ENCODE measurements at regions not wholly inside any gene's neighbourhood (a gene's known extent, or its start where the extent isn't known, plus 50 kb on each side); places are given as distances from the start of the nearest gene placed in this dataset.

DNA sequence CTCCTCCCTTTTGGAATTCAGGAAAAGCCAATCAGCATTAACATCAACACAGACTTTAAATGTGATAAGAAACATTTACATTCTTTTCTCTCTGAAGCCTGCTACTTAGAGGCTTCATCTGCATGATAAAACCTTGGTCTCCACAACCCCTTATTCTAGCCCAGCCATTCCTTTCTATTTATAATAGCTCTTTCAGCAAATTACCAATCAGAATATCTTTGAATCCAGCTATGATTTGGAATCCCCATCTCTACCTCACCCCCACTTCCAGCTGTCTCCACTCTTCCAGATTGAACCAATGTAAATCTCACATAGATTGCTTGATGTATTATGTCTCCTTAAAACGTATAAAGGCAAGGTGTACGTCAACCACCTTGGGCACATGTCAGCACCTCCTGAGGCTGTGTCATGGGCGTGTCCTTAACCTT, 139.7 kb downstream of the TUSC7 start:
- DNase-seq, result no peak

DNA sequence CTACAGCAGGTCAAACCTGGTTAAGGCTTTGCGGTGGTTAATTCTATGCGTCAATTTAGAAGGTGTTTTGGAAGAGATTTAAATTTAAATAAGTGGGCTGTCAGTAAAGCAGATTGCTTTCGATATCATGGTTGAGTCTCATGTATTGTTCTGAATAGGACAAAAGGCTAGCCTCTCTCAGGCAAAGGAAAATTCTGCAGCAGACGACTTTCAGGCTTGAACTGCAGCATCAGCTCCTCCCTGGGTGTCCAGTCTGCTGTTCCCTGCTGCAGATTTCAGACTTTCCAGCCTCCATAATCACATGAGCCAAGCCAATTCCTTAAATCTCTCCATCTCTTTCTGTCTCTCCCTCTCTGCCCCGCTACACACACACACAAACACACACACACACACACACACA, 143.2 kb downstream of the TUSC7 start:
- no peak for DNase-seq

DNA sequence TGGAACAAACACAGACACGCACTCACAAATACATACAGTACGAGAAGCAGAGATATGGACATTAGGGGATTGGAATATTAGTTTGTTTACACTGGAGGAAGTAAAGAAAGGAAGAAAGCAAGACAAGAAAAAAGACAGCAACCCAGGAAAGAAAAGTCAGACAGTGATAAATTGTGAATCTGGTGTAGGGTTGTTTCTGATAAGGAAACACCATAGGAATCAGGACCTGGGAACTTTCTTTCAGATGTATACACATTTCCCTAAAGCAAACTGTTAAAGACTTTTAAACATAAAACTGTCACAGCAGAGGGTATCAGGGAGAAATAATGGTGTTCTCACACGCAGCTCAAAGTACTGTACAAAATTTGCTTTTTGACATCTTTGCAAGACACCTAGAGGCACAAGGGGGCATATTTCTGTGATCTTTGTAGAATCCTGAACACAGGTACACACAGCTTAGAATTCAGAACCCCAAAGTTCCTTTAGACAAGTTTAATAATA, 153.7 kb downstream of the TUSC7 start:
- no peak for DNase-seq

DNA sequence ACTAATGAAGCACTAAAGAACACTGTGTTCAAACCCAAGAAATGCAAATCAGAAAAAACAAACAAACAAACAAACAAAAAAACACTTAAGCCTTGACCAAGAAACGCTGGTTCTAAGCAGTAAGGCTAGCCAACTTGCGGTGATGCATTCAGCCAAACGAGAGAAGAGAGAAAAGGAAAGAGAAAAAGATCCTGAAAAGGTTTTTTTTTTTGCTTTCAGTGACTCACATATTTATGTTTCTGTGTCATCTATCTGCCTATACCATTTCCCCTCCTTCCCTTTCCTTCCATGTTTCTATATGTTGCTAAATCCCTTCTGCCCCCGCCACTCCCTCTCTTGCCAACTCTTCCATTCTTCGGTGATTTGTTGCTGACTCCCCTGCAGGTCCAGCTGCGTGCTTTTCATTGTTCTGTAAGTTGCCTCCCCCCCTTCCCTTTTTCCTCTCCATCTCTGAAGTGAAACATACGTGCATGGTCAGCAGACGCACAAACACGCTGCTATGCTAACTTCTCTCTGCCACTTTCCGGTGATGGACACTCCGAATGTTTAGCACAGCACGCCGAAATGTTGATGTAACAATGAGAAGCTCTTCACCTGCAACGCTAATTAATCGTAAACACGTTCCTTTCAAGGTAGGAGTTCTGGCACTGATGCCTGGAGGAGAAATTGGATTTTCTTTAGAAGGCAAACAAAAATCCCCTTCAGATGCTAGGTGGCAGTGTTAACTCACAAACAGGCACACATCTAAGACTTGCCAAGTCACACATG, 154.4 kb downstream of the TUSC7 start:
- DNase-seq, result peak; percentile 9

DNA sequence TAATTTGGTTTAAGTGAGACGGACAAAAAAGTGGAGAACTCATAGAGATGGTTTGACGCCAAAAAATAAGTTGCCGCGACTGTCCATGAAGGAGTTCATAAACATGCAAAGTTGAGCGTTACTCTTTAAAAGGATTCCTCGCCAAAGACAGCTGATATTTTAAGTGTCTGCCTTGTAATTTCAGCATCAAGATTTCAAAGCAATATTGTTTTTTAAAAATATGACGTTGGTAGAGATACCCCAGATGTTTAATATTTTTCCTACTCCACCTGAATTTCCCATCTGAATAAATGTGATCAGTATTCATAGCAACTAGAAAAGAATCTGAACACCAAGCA, 155.0 kb downstream of the TUSC7 start:
- no peak for DNase-seq

DNA sequence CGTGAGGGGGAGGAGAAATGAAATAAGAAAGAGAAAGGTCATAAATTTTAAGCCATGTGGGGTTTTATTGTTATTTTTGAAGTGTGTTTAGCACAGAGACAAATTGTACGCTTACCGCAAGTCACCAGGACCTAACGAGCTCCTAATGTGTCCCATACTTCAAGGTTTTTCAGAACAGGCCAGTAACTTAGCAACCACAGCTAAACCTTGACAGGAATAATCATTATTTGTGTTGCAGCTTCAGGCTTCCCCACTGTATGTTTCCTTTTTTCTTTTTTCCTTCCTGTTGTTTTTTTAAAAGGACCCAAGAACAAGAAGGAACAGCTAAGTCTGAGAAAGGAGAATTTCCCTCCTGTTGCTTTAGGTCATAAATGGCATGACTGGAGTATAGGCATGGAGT, 160.8 kb downstream of the TUSC7 start:
- DNase-seq, result no peak

DNA sequence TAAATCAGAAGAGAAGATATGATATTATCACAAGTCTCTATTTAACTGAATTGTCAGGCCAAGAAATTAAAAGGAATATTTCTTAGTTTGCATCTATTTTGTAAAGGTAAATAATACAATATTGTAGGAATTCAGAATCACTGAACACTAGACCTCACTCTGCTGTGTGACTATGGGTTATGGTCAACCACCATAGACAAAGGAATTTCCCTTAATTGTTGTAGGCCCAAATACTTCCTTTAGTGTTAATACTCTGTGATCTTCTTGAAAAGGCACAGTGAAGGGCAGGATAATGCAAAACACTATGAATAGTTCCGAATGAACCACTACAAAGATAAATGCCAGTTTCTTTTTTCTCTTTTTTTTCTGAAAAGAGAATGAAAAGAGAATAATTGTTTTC, 162.3 kb downstream of the TUSC7 start:
- DNase-seq, result no peak

DNA sequence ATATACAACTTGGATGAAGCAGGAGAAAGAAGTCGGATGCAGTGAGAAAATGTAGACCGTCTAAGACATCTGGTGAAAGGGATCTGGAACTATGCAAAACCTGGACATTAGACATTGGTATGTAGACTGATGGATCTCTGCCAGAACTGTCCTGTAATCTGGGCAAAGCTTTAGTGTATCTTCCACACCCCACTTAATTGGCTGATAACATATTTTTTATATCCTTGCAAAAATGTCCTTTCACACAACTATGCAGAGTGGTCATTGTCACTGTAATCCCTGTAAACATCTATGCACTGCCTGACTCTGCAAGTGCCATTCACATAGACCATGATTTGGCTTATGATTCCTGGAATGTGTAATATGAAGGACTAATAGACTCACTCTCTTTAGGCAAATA, 163.1 kb downstream of the TUSC7 start:
- DNase-seq, result no peak

DNA sequence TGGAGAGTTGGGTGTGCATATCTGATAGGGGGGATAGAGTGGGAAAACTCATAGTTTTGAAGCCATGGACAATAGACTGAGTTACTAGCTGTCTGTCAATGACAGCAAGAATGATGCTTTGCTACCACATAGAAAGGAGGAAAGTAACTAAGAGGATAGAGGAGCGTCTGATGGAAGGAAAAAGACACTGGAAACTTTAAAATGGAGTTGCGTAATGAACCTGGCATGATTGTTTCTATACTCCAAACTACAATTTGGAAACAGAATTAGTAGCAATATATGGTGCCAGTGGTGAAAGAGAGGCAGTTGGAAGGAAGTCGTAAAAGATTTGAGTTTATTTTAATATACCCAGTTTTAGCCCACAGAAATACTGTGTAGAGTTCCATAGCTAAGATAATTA, 163.6 kb downstream of the TUSC7 start:
- DNase-seq, result no peak

DNA sequence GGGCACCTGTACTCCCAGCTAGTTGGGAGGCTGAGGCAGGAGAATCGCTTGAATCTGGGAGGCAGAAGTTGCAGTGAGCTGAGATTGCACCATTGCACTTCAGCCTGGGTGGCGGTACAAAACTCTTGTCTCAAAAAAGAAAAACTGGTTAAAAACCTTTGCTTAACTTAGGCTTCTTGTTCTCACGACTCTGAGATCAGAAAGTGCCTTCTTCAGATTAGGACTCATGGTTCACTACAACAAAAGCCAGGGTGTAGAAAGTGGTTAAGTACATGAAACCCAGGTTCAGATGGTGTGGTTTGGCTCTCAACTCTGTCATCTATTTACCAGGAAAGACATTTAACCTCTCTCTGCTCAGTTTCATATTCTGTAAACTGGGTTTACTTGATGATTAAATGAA, 168.4 kb downstream of the TUSC7 start:
- no peak for DNase-seq

DNA sequence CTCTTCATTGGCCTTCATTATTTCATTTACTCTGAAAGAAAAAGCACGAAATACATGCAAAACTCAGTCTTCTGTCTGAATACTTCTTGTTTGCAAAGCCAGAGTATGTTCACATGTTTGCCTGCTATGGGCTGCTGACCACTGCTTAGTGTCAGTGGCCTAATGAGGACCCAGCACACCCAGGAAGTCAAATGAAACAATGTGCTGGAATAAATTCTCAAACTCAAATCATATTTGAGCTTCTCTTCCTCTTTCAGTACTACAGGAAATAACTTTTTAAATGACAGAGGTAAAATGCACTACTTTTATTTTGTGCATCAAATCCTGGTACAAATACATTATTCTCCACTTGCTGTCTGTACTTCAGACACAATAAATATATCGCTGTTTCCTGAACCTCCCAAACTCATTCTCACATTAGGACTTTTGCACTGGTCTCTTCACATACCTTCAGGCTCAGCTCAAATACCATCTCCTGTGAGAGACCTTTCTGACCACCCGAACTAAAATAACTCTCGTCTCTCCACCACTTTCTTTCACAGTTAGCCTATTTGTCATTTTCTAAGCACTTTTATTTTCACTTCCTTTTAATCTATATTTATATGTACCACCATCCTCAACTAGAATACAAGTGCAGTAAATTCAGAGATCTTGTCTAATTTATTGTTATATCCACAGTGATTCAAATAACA, 176.8 kb downstream of the TUSC7 start:
- no peak for DNase-seq

DNA sequence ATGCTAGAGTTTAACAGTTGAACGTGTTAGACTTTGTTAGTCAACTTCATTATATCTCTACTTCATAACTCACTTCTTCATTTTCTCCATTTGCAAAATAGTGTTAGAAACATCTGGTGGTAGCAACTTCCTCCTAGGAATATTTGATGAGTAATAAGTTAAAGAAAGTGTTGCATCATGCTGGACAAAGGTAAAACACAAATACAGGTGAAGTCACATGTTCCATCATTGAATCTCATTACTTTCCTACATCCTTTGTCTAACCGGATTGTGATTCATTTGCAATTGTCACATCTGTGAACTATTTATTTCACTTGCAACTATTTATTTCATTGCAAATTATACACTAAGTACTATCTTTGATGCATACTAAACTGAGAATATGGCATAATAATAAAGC, 186.5 kb downstream of the TUSC7 start:
- no peak for DNase-seq

DNA sequence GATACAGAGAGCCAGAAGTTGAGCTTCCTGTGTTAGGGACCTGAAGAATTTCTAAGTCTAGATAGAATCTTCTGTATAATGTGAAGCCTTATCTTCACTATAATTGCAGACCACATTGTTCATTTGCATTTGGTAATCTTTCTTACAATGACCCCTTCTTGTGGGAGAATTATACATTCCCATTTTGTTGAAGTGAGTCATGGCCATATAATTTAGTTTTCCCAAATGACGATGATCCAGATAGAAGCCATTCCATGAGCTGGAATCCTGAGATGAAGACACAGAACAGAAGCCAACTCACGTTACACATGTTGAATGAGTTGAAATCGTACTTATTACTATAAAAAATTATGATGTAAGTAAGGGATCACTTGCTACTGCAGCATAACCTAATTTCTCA, 187.8 kb downstream of the TUSC7 start:
- DNase-seq, result no peak

DNA sequence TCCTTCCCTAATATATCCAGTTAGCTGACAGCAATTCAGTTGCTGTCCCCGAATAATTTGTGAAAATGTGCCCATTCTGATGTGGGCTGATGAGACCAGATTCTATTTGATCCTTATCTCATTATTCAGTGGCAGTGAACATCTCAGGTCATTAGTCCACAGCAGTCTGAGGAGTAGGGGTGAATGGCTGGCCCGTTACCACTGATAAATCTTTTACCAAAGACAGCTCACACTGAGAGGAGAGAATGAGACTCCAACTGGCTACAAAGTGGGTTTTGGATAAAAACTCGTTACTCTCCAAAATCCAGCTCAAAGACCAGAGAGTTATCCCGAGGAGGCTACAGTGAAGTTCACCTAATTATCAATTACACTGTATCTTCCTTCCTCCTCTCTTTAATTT, 189.7 kb downstream of the TUSC7 start:
- no peak for DNase-seq

DNA sequence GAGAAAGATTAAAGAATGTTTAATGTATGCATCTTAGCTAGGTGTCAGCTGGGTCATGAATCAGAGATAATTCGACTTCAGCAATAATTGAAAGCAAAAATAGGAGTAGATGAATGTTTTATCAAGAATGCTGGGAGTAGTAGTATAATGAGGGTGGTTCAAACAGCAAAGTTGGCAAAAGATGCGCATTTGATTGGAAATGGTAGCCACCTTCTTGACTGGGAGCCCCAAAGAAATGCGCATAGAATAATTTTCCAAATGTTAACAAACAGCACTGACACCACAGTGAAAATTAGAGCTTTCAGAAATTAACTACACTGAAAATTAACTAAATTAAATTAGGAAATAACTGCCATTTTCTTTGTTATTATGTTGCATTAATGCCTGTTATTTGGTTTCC, 195.8 kb downstream of the TUSC7 start:
- no peak for DNase-seq

DNA sequence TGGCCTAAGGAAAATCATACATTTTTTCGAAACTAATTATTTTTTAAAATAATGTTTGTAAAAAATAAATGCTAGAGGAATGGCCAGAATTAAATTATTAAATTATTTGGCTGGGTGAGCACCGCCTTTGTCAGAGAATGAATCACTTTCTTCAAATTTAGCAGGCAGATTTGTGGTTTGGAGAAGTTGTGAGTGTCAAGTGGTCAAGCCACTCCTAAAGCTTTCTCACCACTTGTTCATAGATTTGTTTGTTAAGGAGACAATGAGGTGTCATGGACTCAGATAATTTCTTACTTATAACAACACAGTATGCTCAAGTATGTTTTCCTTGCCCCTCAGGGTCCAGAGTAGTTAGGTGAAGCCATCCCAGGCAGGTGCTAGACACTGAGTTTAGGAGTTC, 196.2 kb downstream of the TUSC7 start:
- DNase-seq, result no peak

DNA sequence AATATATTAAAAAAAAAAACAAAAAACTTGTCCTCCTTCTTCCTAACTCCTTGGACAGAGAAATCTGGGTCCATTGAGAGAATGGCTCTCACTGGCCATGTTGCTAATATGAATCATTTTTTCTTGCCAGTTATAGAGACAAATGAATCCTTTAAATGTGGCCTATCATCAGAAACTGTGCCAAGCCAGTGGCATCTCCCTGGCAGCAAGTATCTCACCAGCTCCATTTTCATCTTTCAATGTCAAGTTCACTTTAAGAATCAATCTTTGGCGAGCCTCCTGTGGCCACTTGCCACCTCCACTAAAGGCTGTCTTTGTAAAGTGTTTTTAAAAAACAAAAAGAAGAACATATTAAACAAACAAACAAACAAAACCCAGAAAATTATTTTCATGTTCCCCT, 202.5 kb downstream of the TUSC7 start:
- no peak for DNase-seq

DNA sequence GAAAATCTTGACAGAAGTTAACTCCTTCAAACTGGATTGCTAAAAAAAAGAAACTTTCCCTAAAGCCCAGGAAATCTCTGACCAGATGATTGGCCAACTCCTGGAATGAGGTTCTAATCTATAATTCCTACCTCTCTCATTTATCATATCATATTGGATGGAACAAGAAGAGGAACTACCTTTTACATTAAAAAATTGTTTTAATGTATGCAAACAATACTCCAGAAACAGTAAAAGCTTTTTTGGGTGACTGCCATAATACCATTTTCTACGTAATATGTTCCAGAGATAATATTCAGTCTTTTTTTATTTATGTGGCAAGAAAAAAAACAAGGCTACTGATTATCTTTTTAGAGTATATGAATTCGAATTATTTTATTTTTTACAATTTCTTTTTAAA, 204.4 kb downstream of the TUSC7 start:
- no peak for DNase-seq

DNA sequence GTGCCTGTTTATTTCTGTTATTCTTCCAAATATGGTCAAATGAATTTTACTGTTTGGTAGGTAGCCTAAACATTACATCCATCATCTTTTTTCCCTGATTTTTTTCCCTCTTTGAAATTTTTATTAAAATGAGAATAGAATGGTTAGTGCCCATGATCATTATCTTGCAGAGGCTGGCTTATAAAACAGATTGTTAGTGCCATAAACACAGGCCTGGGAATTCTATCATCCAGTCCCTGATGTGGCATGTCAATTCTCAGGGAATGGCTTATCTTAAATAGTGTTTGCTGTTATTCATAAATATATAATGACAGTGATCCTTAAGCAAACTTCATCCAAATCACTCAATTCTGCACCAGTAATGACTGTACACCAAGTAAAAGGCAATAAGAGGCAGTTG, 207.3 kb downstream of the TUSC7 start:
- DNase-seq, result no peak

DNA sequence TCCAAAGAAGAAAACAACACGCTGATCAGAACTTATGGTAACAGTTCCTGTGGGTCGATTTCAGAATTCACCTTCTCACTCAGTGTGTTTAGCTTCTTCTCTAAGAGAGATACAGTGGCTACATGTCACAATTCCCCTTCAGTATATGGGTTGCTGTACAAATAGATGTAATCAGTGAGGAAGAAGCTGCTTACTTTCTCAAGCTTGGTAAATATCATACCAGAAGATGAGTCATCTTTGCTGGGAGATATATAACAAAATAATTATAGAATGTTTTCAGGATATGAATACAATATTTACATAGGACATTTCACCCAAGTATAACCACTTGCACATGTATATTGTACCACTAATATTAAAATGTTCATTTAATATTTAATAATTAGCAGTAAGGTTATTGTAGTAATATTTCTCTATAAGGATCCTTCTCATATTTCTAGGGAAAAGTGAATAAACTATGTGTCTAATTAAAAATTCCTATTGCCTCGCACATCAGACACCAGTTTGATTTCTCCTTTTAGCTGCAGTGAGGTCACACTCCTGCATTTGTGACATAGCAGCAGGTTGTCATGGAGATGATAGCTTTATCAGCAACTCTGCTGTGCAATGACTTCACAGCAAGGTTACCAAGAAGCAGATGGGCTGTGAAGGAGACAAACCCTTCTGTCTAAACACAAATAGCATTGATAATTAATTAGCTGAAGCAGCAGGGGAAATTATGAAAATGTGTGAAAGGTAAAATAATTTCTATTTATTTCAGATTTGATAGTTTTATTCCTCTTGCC, 211.4 kb downstream of the TUSC7 start:
- no peak for DNase-seq

DNA sequence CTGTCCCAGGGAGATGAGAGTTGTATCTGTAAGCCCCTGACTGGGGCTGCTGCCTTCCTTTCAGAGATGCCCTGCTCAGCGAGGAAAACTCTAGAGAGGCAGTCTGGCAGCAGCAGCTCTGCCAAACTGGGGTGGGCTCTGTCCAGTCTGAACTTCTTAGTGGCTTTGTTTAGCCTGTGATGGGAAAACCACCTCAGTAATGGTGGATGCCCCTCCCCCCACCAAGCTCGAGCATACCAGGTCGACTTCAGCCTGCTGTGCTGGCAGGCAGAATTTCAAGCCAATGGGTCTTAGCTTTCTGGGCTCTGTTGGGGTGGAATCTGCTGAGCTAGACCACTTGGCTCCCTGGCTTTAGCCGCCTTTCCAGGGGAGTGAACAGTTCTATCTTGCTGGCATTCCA, 218.3 kb downstream of the TUSC7 start:
- no peak for DNase-seq

DNA sequence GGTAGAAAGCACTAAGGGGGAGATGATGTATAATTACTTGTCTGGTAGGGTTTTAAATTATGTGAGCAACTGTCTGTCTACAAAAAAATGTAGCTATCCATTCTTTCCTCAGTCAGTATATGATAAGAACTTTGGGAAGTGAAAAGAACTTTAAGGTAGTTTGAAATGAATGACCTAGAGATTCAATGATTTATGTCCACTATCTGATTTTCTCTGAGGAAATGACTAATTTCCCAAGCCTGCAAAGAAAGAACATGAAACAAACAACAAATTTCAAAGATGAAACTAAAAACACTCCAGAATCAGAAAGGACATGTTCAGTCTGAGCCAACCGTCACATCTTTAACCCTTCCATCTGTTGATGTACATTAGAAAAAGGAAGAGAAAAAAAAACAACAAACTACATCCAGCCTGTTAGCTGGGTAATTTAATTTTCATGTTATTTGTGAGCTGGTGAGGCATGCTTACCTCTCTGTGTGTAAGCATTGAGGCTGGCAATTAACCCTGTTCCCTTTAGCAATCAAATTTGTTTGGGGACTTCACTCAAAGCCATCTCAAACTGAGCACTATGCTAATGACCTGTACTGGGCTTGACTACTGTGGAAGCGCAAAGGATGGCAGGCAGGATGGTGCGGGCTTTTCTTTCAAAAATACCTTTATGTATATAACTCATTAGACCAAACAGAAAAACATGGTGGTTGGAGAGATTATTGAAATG, 220.1 kb downstream of the TUSC7 start:
- DNase-seq, result no peak

DNA sequence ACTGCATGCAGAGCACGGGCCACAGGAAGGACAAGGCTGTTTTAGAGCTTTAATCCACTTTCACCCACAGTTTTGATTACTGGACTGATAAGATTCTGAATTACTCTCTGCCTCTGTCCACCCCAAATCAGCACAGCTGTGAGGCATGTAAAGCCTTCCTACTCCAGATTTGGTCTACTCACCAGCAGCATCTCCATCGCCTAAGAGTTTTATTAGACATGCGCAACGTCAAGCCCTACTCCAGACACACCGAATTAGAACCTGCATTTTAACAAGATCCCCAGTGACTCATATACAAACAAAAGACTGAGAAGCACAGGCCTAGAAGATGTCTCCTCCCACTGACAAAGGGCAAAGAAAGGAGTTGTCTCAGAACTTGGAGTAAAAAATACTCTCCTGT, 221.2 kb downstream of the TUSC7 start:
- no peak for DNase-seq

Measured in amniotic stem cell (primary cell).